ENCODE measurements at regions not wholly inside any gene's neighbourhood (a gene's known extent, or its start where the extent isn't known, plus 50 kb on each side); places are given as distances from the start of the nearest gene placed in this dataset.

DNA sequence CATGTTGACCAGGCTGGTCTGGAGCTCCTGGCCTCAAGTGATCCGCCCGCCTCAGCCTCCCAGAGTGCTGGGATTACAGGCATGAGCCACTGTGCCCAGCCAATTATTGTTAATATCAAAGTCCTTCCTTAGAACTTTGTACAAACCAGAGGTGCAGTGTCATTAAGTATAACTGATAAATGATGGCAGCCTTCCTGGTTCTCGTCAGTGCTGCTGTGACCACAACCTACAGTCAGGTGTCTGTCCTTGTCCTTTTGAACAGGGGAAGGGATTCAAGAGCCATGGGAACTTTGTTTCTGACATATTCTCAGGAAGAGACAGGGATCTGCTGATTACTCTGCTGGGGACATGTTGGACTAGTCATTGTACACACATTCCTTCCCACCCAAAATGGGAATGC is 103.2 kb upstream of the TIAM2 start:
- DNase-seq (ENCODE audit: low read depth in 2 of 2): peak in 1 of 2 donors; percentile 21
- no peak overlapping the region for H3K4me2 ChIP-seq (ENCODE audit: extremely low read depth, insufficient read depth, low read length)
- no peaks in the 10 kb centered on the region for H3K9me3 ChIP-seq (ENCODE audit: control insufficient read depth, insufficient read depth, low read depth, low read length)
- no peaks in the 10 kb centered on the region for H3K27me3 ChIP-seq (ENCODE audit: control insufficient read depth, insufficient read depth, low read length)
- no peak overlapping the region for H2AFZ ChIP-seq (ENCODE audit: low read length)
- no peaks in the 10 kb centered on the region for H3K79me2 ChIP-seq (ENCODE audit: control insufficient read depth, insufficient read depth, low read length)
- H3K4me1 ChIP-seq (ENCODE audit: control insufficient read depth, extremely low read depth, insufficient read depth, low read length): no peaks in the 10 kb centered on the region
- no peak overlapping the region for H3K27ac ChIP-seq (ENCODE audit: insufficient read depth, low read length)
- no peak overlapping the region for H3K4me3 ChIP-seq (replicated peaks in 1 of 4; ENCODE audit: control extremely low read depth in 1 of 4, insufficient read depth in 1 of 4, low read depth in 3 of 4, low read length in 4 of 4)
- no peak for TF ChIP-seq CTCF (conservative IDR thresholded peaks at IDR 0.05 in 1 of 2, IDR thresholded peaks at IDR 0.05 in 1 of 2; ENCODE audit: low read depth in 1 of 2, low read length in 2 of 2)
- TF ChIP-seq EZH2 (IDR thresholded peaks at IDR 0.05; ENCODE audit: low read length, missing control alignments): no peak
- H4K20me1 ChIP-seq (ENCODE audit: control insufficient read depth, extremely low read depth, insufficient read depth, low read length): no peaks in the 10 kb centered on the region
- no peak overlapping the region for H3K9ac ChIP-seq (ENCODE audit: insufficient read depth, low read length)
- H3K36me3 ChIP-seq (ENCODE audit: control insufficient read depth, insufficient read depth, low read length): no peaks in the 10 kb centered on the region

- Histone ChIP-seq H2AFZ (ENCODE audit: low read length) (no peak overlapping the region), H4K20me1 (ENCODE audit: control insufficient read depth, extremely low read depth, insufficient read depth, low read length) (no peaks in the 10 kb centered on the region), H3K27me3 (ENCODE audit: control insufficient read depth, insufficient read depth, low read length) (no peaks in the 10 kb centered on the region), H3K36me3 (ENCODE audit: control insufficient read depth, insufficient read depth, low read length) (no peaks in the 10 kb centered on the region), H3K9me3 (ENCODE audit: control insufficient read depth, insufficient read depth, low read depth, low read length) (no peaks in the 10 kb centered on the region), H3K4me3 (replicated peaks in 1 of 4; ENCODE audit: control extremely low read depth in 1 of 4, insufficient read depth in 1 of 4, low read depth in 3 of 4, low read length in 4 of 4) (no peak overlapping the region), H3K27ac (ENCODE audit: insufficient read depth, low read length) (no peak overlapping the region), H3K4me1 (ENCODE audit: control insufficient read depth, extremely low read depth, insufficient read depth, low read length) (no peaks in the 10 kb centered on the region), H3K79me2 (ENCODE audit: control insufficient read depth, insufficient read depth, low read length) (no peaks in the 10 kb centered on the region), H3K4me2 (ENCODE audit: extremely low read depth, insufficient read depth, low read length) (peak overlapping the region; percentile 4), H3K9ac (ENCODE audit: insufficient read depth, low read length) (no peak overlapping the region)
- TF ChIP-seq CTCF (conservative IDR thresholded peaks at IDR 0.05 in 1 of 2, IDR thresholded peaks at IDR 0.05 in 1 of 2; ENCODE audit: low read depth in 1 of 2, low read length in 2 of 2): no peak
- no peak for TF ChIP-seq EZH2 (IDR thresholded peaks at IDR 0.05; ENCODE audit: low read length, missing control alignments)
- DNase-seq (ENCODE audit: low read depth in 2 of 2): peak in 1 of 2 donors; percentile 46
These were observed 101.2 kb upstream of the TIAM2 start for GRCh38 chr6:154893917-154894316.

DNA sequence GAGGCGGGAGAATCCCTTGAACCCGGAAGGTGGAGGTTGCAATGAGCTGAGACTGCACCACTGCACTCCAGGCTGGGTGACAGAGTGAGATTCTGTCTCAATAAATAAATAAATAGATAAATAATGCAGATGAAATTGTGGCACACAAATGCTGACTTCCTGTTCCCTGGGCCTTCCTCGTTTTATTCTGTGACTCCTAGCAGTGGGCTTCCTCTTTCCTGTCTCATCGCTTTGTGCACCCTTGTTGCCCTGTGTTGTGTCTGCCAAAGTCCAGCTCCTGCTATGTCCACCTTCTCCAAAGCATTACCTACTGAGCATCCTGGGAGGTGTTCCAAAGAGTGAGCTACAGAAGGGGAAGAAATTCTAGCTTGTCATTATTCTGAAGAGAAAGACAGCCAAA is 100.2 kb upstream of the TIAM2 start:
- Histone ChIP-seq H3K9ac (ENCODE audit: insufficient read depth, low read length) (no peak overlapping the region), H3K9me3 (ENCODE audit: control insufficient read depth, insufficient read depth, low read depth, low read length) (no peaks in the 10 kb centered on the region), H3K36me3 (ENCODE audit: control insufficient read depth, insufficient read depth, low read length) (no peaks in the 10 kb centered on the region), H4K20me1 (ENCODE audit: control insufficient read depth, extremely low read depth, insufficient read depth, low read length) (no peaks in the 10 kb centered on the region), H3K4me1 (ENCODE audit: control insufficient read depth, extremely low read depth, insufficient read depth, low read length) (no peaks in the 10 kb centered on the region), H3K79me2 (ENCODE audit: control insufficient read depth, insufficient read depth, low read length) (no peaks in the 10 kb centered on the region), H3K4me2 (ENCODE audit: extremely low read depth, insufficient read depth, low read length) (no peak overlapping the region), H3K27ac (ENCODE audit: insufficient read depth, low read length) (no peak overlapping the region), H2AFZ (ENCODE audit: low read length) (no peak overlapping the region), H3K4me3 (replicated peaks in 1 of 4; ENCODE audit: control extremely low read depth in 1 of 4, insufficient read depth in 1 of 4, low read depth in 3 of 4, low read length in 4 of 4) (no peak overlapping the region), H3K27me3 (ENCODE audit: control insufficient read depth, insufficient read depth, low read length) (no peaks in the 10 kb centered on the region)
- no peak for DNase-seq (ENCODE audit: low read depth in 2 of 2)
- TF ChIP-seq CTCF (conservative IDR thresholded peaks at IDR 0.05 in 1 of 2, IDR thresholded peaks at IDR 0.05 in 1 of 2; ENCODE audit: low read depth in 1 of 2, low read length in 2 of 2): no peak
- no peak for TF ChIP-seq EZH2 (IDR thresholded peaks at IDR 0.05; ENCODE audit: low read length, missing control alignments)

Data from fibroblast of lung (primary cell).